GM19240 (cell line): ENCODE measurements at regions not wholly inside any gene's neighbourhood (a gene's known extent, or its start where the extent isn't known, plus 50 kb on each side); places are given as distances from the start of the nearest gene placed in this dataset.

ENCODE experiments used
- DNase-seq: peaks from one replicate; pipeline ENCODE4 v3.0.0; 2011; ENCODE audit warnings: low spot score; ENCODE audit not compliant: insufficient read length

GRCh38 chr1:98482611-98483010, 178.9 kb upstream of the SNX7 start:
- DNase-seq = no peak

- DNase-seq = no peak
Measured at GRCh38 chr1:98480271-98480670, 181.2 kb upstream of the SNX7 start.

- no peak for DNase-seq
Measured at GRCh38 chr1:98478121-98478520, 183.4 kb upstream of the SNX7 start.

GRCh38 chr1:98472878-98473277, 188.6 kb upstream of the SNX7 start:
- no peak for DNase-seq

GRCh38 chr1:98471633-98472032, 189.9 kb upstream of the SNX7 start:
- no peak for DNase-seq

- DNase-seq = no peak
Measured at GRCh38 chr1:98468111-98468717, 193.3 kb upstream of the SNX7 start.

- no peak for DNase-seq
Measured at GRCh38 chr1:98467586-98467985, 193.9 kb upstream of the SNX7 start.

GRCh38 chr1:98467122-98467521, 194.4 kb upstream of the SNX7 start:
- no peak for DNase-seq

- no peak for DNase-seq
Measured at GRCh38 chr1:98461873-98462385, 199.6 kb upstream of the SNX7 start.

GRCh38 chr1:98460136-98460535, 201.4 kb upstream of the SNX7 start:
- no peak for DNase-seq

GRCh38 chr1:98459486-98459870, 202.0 kb upstream of the SNX7 start:
- no peak for DNase-seq

GRCh38 chr1:98458511-98459485, 202.7 kb upstream of the SNX7 start:
- DNase-seq = no peak

GRCh38 chr1:98457248-98457647, 204.3 kb upstream of the SNX7 start:
- no peak for DNase-seq

GRCh38 chr1:98454666-98455065, 206.9 kb upstream of the SNX7 start:
- no peak for DNase-seq

- no peak for DNase-seq
Measured at GRCh38 chr1:98453066-98453465, 208.5 kb upstream of the SNX7 start.

- no peak for DNase-seq
Measured at GRCh38 chr1:98452162-98452561, 209.4 kb upstream of the SNX7 start.

GRCh38 chr1:98441281-98441680, 220.2 kb upstream of the SNX7 start:
- DNase-seq = no peak

GRCh38 chr1:98439471-98439870, 222.1 kb upstream of the SNX7 start:
- no peak for DNase-seq

- no peak for DNase-seq
Measured at GRCh38 chr1:98437540-98437939, 224.0 kb upstream of the SNX7 start.

GRCh38 chr1:98437011-98437410, 224.5 kb upstream of the SNX7 start:
- DNase-seq = no peak

GRCh38 chr1:98429965-98430443, 231.5 kb upstream of the SNX7 start:
- DNase-seq = no peak

GRCh38 chr1:98428864-98429263, 232.7 kb upstream of the SNX7 start:
- no peak for DNase-seq
